Uterus (tissue), 3 donors: ENCODE measurements at regions not wholly inside any gene's neighbourhood (a gene's known extent, or its start where the extent isn't known, plus 50 kb on each side); places are given as distances from the start of the nearest gene placed in this dataset.
A peak's percentile ranks its signal among the peaks of the same experiment; 100 is the strongest.

Source experiments
- DNase-seq, 2 donors: peaks; one replicate each; pipeline ENCODE4 v3.0.0-alpha.2; 2019 to 2020
- H3K27ac ChIP-seq, 2 donors: fragments of 200-600 bp; sonication (generic); 1 replicate in 1 of 2; 2 replicates in 1 of 2; pipeline ENCODE4 v1.5.1; 2016 to 2018
- H3K27me3 ChIP-seq, 2 donors: fragments of 200-600 bp; sonication (generic); one replicate each; pipeline ENCODE4 v1.5.1; 2018 to 2019; ENCODE audit warnings: control low read depth in 1 of 2
- H3K36me3 ChIP-seq, 2 donors: fragments of 200-600 bp; sonication (generic); one replicate each; pipeline ENCODE4 v1.5.1; 2019; ENCODE audit warnings: control low read depth in 1 of 2
- H3K4me1 ChIP-seq, 2 donors: fragments of 200-600 bp; sonication (generic); one replicate each; pipeline ENCODE4 v1.5.1; 2018 to 2019; ENCODE audit warnings: control low read depth in 1 of 2
- H3K4me3 ChIP-seq, 2 donors: fragments of 200-600 bp; sonication (generic); 1 replicate in 1 of 2; 2 replicates in 1 of 2; pipeline ENCODE4 v1.5.1; 2018 to 2019; ENCODE audit warnings: mild to moderate bottlenecking in 1 of 2
- H3K9me3 ChIP-seq, 2 donors: fragments of 200-600 bp; sonication (generic); one replicate each; pipeline ENCODE4 v1.5.1; 2019; ENCODE audit warnings: control low read depth in 1 of 2
- POLR2A ChIP-seq, 2 donors: fragments of 450-650 bp; IDR thresholded peaks; one replicate each; pipeline ENCODE4 v1.6.1; 2016; ENCODE audit warnings: antibody characterized with exemption in 2 of 2, mild to moderate bottlenecking in 1 of 2, moderate library complexity in 1 of 2
- intact Hi-C: fragments of 100-400 bp; cut with DNase I; formaldehyde crosslinking; loops from one replicate; pipeline ENCODE4 v1.15.1; 2023; ENCODE audit warnings: low total_unique reads
- TF ChIP-seq, protein P1 (sequence below), 4 experiments: fragments of 200-600 bp in 2 of 4; fragments of 450-650 bp in 2 of 4; sonication (generic) in 2 of 4; IDR thresholded peaks; one replicate each; pipeline ENCODE4 v1.5.1; 2016 to 2019; ENCODE audit warnings: antibody characterized with exemption in 4 of 4, mild to moderate bottlenecking in 2 of 4, moderate library complexity in 1 of 4
- donor health status: DM: yes; HTN: yes; CAD: no.

DNA sequence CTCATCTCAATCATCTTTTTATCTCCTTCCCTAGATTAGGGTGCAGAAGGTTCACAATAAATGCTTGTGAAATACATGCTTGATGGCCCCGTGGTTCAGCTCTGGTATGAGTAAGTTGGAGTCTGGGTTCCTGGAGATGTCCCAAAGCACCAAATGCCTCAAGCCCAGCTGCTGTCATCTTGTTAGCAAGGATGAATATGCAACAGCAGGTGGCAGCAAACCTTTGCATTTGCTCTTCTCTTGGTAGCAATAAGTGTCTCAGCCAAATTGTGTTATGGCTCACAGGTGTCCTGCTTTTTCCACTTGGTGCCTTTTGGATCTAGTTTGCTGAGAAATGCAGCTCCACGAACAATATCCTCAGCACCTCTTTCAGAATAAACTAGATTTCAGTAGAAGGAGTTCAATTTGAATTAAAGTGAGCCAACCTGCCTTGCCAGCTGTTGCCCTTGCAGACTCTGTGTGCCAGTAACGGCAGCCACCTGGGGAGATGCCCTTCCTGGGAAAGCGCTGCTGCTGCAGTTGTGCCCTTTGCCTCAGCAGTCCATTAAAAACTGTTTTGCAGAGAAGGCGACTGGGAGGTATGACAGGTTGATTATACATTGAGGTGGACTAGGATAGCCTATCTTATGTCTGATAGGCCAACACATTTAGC lies 417.3 kb downstream of the SNAPC1 start:
- intact Hi-C loops: no loop called here
- peak; percentile 18 to 33 for DNase-seq
- Histone ChIP-seq H3K9me3 (no peaks in the 10 kb centered on the region), H3K27ac (no peak overlapping the region), H3K4me1 (no peaks in the 10 kb centered on the region), H3K4me3 (no peak overlapping the region), H3K27me3 (no peaks in the 10 kb centered on the region), H3K36me3 (no peaks in the 10 kb centered on the region)
- no peak for TF ChIP-seq POLR2A (IDR thresholded peaks at IDR 0.05)
- TF ChIP-seq, protein P1, sequence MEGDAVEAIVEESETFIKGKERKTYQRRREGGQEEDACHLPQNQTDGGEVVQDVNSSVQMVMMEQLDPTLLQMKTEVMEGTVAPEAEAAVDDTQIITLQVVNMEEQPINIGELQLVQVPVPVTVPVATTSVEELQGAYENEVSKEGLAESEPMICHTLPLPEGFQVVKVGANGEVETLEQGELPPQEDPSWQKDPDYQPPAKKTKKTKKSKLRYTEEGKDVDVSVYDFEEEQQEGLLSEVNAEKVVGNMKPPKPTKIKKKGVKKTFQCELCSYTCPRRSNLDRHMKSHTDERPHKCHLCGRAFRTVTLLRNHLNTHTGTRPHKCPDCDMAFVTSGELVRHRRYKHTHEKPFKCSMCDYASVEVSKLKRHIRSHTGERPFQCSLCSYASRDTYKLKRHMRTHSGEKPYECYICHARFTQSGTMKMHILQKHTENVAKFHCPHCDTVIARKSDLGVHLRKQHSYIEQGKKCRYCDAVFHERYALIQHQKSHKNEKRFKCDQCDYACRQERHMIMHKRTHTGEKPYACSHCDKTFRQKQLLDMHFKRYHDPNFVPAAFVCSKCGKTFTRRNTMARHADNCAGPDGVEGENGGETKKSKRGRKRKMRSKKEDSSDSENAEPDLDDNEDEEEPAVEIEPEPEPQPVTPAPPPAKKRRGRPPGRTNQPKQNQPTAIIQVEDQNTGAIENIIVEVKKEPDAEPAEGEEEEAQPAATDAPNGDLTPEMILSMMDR (IDR thresholded peaks at IDR 0.05): peak in 2 of 4 experiments; percentile 32 to 43

DNA sequence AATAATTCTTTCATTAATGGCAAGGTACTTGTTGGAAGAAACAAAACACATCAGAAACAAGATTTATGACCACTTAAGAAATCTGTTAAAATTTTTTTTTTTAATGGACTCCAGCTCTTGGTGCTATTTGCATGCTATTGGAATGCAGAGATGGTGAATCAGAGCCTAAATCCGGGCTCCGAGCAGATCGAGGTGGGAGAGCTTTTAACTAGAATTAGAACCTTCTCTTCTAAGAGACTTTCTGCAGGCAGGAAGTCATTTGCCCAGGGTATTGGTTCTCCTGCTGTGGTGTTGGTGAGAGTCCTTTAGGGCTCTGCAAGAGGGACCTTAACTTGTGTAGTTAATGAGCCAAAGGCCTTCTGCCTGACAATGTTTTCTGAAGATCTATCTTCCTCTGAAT lies 419.4 kb downstream of the SNAPC1 start:
- Histone ChIP-seq H3K9me3 (no peaks in the 10 kb centered on the region), H3K4me1 (no peaks in the 10 kb centered on the region), H3K27me3 (no peaks in the 10 kb centered on the region), H3K36me3 (no peaks in the 10 kb centered on the region), H3K4me3 (no peak overlapping the region), H3K27ac (no peak overlapping the region)
- TF ChIP-seq, protein P1 (IDR thresholded peaks at IDR 0.05): no peak
- no peak for TF ChIP-seq POLR2A (IDR thresholded peaks at IDR 0.05)
- intact Hi-C loops: no loop called here
- DNase-seq: no peak

DNA sequence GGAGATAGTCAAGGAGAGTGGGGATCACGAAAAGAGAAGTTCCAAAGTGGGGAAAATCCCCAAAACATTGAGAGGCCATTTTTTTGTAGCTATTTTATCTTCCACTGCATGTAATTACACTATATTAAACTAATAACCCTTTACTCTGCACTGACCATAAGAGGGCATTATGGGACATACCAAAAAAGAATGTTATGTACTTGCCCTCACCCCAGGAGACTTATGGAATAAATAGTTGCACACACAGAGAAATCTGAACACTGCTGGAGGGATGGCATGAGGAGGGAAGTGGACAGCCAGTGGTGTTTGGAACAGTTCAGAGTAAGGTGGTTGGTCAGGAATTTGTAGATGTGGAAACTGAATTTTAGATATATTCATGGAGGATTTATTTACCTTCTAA lies 422.9 kb downstream of the SNAPC1 start:
- intact Hi-C loops: no loop called here
- no peak for DNase-seq
- Histone ChIP-seq H3K27me3 (no peaks in the 10 kb centered on the region), H3K4me1 (no peaks in the 10 kb centered on the region), H3K4me3 (no peak overlapping the region), H3K27ac (no peak overlapping the region), H3K36me3 (no peaks in the 10 kb centered on the region), H3K9me3 (no peaks in the 10 kb centered on the region)
- no peak for TF ChIP-seq POLR2A (IDR thresholded peaks at IDR 0.05)
- TF ChIP-seq, protein P1 (IDR thresholded peaks at IDR 0.05): no peak

DNA sequence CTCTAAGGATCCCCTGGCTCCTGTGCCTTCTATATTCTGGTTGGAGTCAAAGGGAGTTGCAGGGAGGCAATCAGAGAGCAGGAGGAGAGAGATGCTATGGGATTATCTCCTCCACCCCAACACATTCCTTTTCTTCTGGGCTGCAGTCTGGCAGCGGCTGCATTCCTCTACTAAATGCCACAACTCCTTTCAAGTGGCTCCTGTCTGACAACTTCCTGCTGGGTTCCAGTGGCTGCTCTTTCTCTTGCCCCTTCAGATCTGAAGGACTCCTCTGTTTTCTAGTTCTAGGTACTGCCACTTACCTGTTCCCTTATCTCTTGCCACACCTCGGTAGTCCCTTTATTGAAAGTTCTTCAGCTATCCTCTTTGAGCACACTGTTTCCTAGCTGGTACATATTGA lies 425.0 kb downstream of the SNAPC1 start:
- Histone ChIP-seq H3K27ac (no peak overlapping the region), H3K9me3 (no peaks in the 10 kb centered on the region), H3K4me1 (no peaks in the 10 kb centered on the region), H3K27me3 (no peaks in the 10 kb centered on the region), H3K36me3 (no peaks in the 10 kb centered on the region), H3K4me3 (no peak overlapping the region)
- no peak for TF ChIP-seq POLR2A (IDR thresholded peaks at IDR 0.05)
- intact Hi-C loops: no loop called here
- DNase-seq: no peak

DNA sequence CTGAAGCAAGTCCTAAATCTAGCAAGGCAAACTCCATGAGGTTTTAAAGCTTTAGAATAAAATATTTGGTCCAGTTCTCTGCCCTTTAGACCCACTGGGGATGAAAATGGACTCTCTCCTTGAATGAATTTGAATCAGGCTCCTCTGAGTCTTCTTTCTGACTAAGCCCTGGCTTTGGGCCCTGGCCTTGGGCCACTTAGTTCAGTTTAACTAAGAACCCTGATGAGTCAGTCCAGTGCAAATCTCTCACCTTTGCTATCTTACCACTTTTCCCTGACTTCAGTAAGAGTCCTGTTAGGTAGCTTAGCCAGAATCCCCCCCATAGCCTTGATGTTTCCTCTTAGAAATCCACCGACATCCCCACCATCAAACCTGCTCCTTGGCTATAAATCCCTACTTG lies 427.5 kb downstream of the SNAPC1 start:
- intact Hi-C loops: no loop called here
- no peaks in the 10 kb centered on the region for H3K9me3 ChIP-seq
- H3K27ac ChIP-seq: no peak overlapping the region
- no peak for TF ChIP-seq POLR2A (IDR thresholded peaks at IDR 0.05)
- TF ChIP-seq, protein P1 (IDR thresholded peaks at IDR 0.05): no peak
- H3K27me3 ChIP-seq: no peaks in the 10 kb centered on the region
- no peaks in the 10 kb centered on the region for H3K36me3 ChIP-seq
- H3K4me3 ChIP-seq: no peak overlapping the region
- no peaks in the 10 kb centered on the region for H3K4me1 ChIP-seq
- DNase-seq: peak in 1 of 2 donors; percentile 58

DNA sequence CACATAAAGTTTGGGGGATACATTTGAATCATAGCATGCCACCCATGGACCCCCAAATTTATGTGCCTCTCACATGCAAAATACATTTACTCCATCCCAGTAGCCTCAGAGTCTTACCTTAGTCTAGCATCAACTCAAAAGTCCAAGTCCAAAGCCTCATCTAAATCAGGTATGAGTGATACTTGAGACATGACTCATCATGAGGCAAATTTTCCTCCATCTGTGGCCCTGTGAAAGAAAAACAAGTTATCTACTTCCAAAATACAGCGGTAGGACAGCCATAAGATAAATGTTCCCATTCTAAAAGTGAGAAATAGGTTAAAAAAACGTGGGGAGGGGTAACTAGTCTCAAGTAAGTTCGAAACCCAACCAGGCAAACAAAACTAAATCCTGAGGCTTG lies 444.2 kb downstream of the SNAPC1 start:
- Histone ChIP-seq H3K27ac (no peak overlapping the region), H3K4me1 (no peaks in the 10 kb centered on the region), H3K4me3 (no peak overlapping the region), H3K9me3 (no peaks in the 10 kb centered on the region), H3K36me3 (no peaks in the 10 kb centered on the region), H3K27me3 (no peaks in the 10 kb centered on the region)
- intact Hi-C loops: no loop called here
- no peak for DNase-seq
- TF ChIP-seq, protein P1 (IDR thresholded peaks at IDR 0.05): no peak
- TF ChIP-seq POLR2A (IDR thresholded peaks at IDR 0.05): no peak
